Neutrophil (primary cell): ENCODE measurements at regions not wholly inside any gene's neighbourhood (a gene's known extent, or its start where the extent isn't known, plus 50 kb on each side); places are given as distances from the start of the nearest gene placed in this dataset.
"Not testable (repeated sequence)": the region's sequence is repeated elsewhere in the genome, so short reads cannot be mapped to it uniquely, and the experiment has no call there.

ENCODE experiments used
- H3K27ac ChIP-seq: fragments of 200-600 bp; sonication (generic); 2 replicates; pipeline ENCODE4 v1.5.1; 2016; ENCODE audit warnings: mild to moderate bottlenecking, moderate library complexity
- H3K27me3 ChIP-seq: fragments of 200-600 bp; sonication (generic); 2 replicates; pipeline ENCODE4 v1.6.0; 2016; ENCODE audit warnings: mild to moderate bottlenecking
- H3K36me3 ChIP-seq: fragments of 200-600 bp; sonication (generic); 2 replicates; pipeline ENCODE4 v1.5.1; 2017
- H3K4me1 ChIP-seq, 2 experiments: fragments of 200-600 bp in 1 of 2; sonication (generic) in 1 of 2; 1 replicate in 1 of 2; 2 replicates in 1 of 2; pipeline versions ENCODE4 v1.5.1 to v1.6.1; 2013 to 2016; ENCODE audit warnings: low read depth in 1 of 2, low read length in 1 of 2, mild to moderate bottlenecking in 1 of 2, moderate library complexity in 1 of 2; ENCODE audit not compliant: control insufficient read depth in 1 of 2, insufficient read depth in 1 of 2
- H3K4me3 ChIP-seq, 2 experiments: fragments of 200-600 bp in 1 of 2; sonication (generic) in 1 of 2; 1 replicate in 1 of 2; 2 replicates in 1 of 2; pipeline ENCODE4 v1.5.1; 2013 to 2016; ENCODE audit warnings: low read depth in 1 of 2, low read length in 1 of 2, mild to moderate bottlenecking in 1 of 2, moderate library complexity in 1 of 2
- H3K9me3 ChIP-seq: fragments of 200-600 bp; sonication (generic); 2 replicates; pipeline ENCODE4 v1.5.1; 2016
- TF ChIP-seq, protein P1 (sequence below): fragments of 200-600 bp; sonication (generic); IDR thresholded peaks from 2 replicates; pipeline ENCODE4 v1.5.1; 2016; ENCODE audit warnings: antibody characterized with exemption

DNA sequence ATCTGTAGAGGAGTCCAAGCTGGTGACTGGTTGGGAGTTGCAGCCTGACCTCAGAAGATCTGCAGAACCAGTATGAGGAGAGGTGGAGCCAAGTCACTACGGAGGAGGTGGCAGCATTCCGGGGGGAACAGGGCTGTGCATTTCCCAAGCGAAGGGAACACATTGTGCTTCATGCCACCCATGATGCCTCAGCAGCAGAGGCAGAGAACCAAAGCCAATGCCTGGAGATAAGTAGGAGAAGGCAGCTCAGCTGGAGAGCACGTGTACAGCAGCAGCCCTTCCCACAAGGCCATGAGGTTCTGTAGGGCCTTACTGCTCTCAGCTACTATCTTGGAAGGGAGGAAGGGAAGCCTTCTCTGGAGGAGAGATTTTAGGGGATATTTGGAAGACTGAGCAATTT, 67.2 kb upstream of the LRPPRC start:
- TF ChIP-seq, protein P1, sequence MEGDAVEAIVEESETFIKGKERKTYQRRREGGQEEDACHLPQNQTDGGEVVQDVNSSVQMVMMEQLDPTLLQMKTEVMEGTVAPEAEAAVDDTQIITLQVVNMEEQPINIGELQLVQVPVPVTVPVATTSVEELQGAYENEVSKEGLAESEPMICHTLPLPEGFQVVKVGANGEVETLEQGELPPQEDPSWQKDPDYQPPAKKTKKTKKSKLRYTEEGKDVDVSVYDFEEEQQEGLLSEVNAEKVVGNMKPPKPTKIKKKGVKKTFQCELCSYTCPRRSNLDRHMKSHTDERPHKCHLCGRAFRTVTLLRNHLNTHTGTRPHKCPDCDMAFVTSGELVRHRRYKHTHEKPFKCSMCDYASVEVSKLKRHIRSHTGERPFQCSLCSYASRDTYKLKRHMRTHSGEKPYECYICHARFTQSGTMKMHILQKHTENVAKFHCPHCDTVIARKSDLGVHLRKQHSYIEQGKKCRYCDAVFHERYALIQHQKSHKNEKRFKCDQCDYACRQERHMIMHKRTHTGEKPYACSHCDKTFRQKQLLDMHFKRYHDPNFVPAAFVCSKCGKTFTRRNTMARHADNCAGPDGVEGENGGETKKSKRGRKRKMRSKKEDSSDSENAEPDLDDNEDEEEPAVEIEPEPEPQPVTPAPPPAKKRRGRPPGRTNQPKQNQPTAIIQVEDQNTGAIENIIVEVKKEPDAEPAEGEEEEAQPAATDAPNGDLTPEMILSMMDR: no peak
- Histone ChIP-seq H3K4me1 (peaks cover 0 to 6% of the 10 kb centered on the region in 2 experiments), H3K4me3 (no peak overlapping the region), H3K36me3 (no peaks in the 10 kb centered on the region), H3K27ac (no peak overlapping the region), H3K27me3 (no peaks in the 10 kb centered on the region), H3K9me3 (no peaks in the 10 kb centered on the region)

GRCh38 chr2:44064281-44064680, 68.5 kb upstream of the LRPPRC start:
- not testable (repeated sequence) for H3K9me3 ChIP-seq, H3K36me3 ChIP-seq, H3K27ac ChIP-seq, H3K4me1 ChIP-seq, H3K27me3 ChIP-seq, H3K4me3 ChIP-seq

GRCh38 chr2:44067012-44067790, 71.4 kb upstream of the LRPPRC start:
- not testable (repeated sequence) for H3K27me3 ChIP-seq, H3K9me3 ChIP-seq, H3K4me3 ChIP-seq, H3K36me3 ChIP-seq, H3K27ac ChIP-seq, H3K4me1 ChIP-seq

DNA sequence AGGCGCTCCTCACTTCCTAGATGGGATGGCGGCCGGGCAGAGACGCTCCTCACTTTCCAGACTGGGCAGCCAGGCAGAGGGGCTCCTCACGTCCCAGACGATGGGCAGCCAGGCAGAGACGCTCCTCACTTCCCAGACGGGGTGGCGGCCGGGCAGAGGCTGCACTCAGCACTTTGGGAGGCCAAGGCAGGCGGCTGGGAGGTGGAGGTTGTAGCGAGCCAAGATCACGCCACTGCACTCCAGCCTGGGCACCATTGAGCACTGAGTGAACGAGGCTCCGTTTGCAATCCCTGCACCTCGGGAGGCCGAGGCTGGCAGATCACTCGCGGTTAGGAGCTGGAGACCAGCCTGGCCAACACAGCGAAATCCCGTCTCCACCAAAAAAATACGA, 72.0 kb upstream of the LRPPRC start:
- H3K4me3 ChIP-seq, H3K27me3 ChIP-seq, H3K27ac ChIP-seq, H3K9me3 ChIP-seq, H3K36me3 ChIP-seq, H3K4me1 ChIP-seq: not testable (repeated sequence)

- Histone ChIP-seq H3K36me3 (no peaks in the 10 kb centered on the region), H3K27me3 (no peaks in the 10 kb centered on the region), H3K4me1 (no peaks in the 10 kb centered on the region), H3K9me3 (no peaks in the 10 kb centered on the region), H3K27ac (no peak overlapping the region), H3K4me3 (no peak overlapping the region)
- TF ChIP-seq, protein P1: no peak
Measured at GRCh38 chr2:44071454-44072046, 75.8 kb upstream of the LRPPRC start.

DNA sequence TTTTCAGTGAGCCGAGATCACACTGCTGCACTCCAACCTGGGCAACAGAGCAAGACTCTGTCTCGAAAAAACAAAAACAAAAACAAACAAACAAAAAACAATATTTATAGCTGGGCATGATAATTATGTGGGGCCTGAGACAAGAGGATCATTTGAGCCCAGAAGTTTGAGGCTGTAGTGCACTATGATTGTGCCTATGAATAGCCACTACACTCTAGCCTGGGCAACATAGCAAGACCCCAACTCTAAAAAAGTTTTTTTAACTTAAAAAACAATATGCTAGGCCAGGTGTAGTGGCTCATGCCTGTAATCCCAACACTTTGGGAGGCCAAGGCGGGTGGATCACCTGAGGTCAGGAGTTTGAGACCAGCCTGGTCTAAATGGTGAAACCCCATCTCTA, 77.9 kb upstream of the LRPPRC start:
- not testable (repeated sequence) for H3K9me3 ChIP-seq, H3K4me1 ChIP-seq, H3K4me3 ChIP-seq, H3K36me3 ChIP-seq, H3K27me3 ChIP-seq, H3K27ac ChIP-seq

- not testable (repeated sequence) for H3K9me3 ChIP-seq, H3K4me3 ChIP-seq, H3K36me3 ChIP-seq, H3K27ac ChIP-seq, H3K4me1 ChIP-seq, H3K27me3 ChIP-seq
Measured at GRCh38 chr2:44074795-44075194, 79.0 kb upstream of the LRPPRC start.

- Histone ChIP-seq H3K36me3 (no peaks in the 10 kb centered on the region), H3K27me3 (no peaks in the 10 kb centered on the region), H3K27ac (no peak overlapping the region), H3K4me3 (no peak overlapping the region), H3K9me3 (no peaks in the 10 kb centered on the region), H3K4me1 (no peaks in the 10 kb centered on the region)
- TF ChIP-seq, protein P1: no peak
Measured at GRCh38 chr2:44075541-44075940, 79.8 kb upstream of the LRPPRC start.
